Keratinocyte (primary cell): ENCODE measurements at regions not wholly inside any gene's neighbourhood (a gene's known extent, or its start where the extent isn't known, plus 50 kb on each side); places are given as distances from the start of the nearest gene placed in this dataset.

Experiments
- DNase-seq: peaks from one replicate; pipeline ENCODE4 v3.0.0-alpha.2; 2011; ENCODE audit warnings: low read depth, missing footprints, low spot score
- FAIRE-seq: peaks from 2 replicates; lab custom pipeline; 2011; peaks lifted over from hg19 to GRCh38; lab: Jason Lieb, UNC
- H2AFZ ChIP-seq: 2 replicates; pipeline ENCODE4 v1.6.0; 2012; ENCODE audit warnings: low read length, control low read depth, inconsistent platforms; ENCODE audit not compliant: control insufficient read depth
- H3K27ac ChIP-seq: 2 replicates; pipeline ENCODE4 v1.5.1; 2011; ENCODE audit warnings: low read length; ENCODE audit not compliant: control insufficient read depth, insufficient read depth
- H3K27me3 ChIP-seq: 3 replicates; pipeline ENCODE4 v1.6.0; 2011; ENCODE audit warnings: low read length; ENCODE audit not compliant: control insufficient read depth, insufficient read depth; ENCODE audit errors: extremely low read depth
- H3K36me3 ChIP-seq, 2 experiments: 2 replicates in 1 of 2; 3 replicates in 1 of 2; pipeline ENCODE4 v1.5.1; 2011; ENCODE audit warnings: low read length in 2 of 2, mild to moderate bottlenecking in 1 of 2; ENCODE audit not compliant: control insufficient read depth in 2 of 2, insufficient read depth in 2 of 2; ENCODE audit errors: extremely low read depth in 1 of 2
- H3K4me1 ChIP-seq: 3 replicates; pipeline ENCODE4 v1.5.1; 2011; ENCODE audit warnings: low read length; ENCODE audit not compliant: control insufficient read depth, insufficient read depth; ENCODE audit errors: extremely low read depth
- H3K4me2 ChIP-seq: 3 replicates; pipeline ENCODE4 v1.6.0; 2011; ENCODE audit warnings: low read depth, low read length; ENCODE audit not compliant: control insufficient read depth, insufficient read depth; ENCODE audit errors: extremely low read depth
- H3K4me3 ChIP-seq, 3 experiments: fragments of 200-600 bp in 1 of 3; sonication (generic) in 1 of 3; 2 replicates in 2 of 3; 3 replicates in 1 of 3; pipeline ENCODE4 v1.5.1; 2011 to 2016; ENCODE audit warnings: low read length in 3 of 3, mild to moderate bottlenecking in 3 of 3, control low read depth in 2 of 3, inconsistent platforms in 1 of 3, low read depth in 1 of 3, mixed read lengths in 1 of 3, mixed run types in 1 of 3, moderate library complexity in 1 of 3; ENCODE audit not compliant: control insufficient read depth in 2 of 3, insufficient read depth in 2 of 3; ENCODE audit errors: extremely low read depth in 1 of 3
- H3K79me2 ChIP-seq: 2 replicates; pipeline ENCODE4 v1.6.0; 2012; ENCODE audit warnings: low read length; ENCODE audit not compliant: control insufficient read depth, insufficient read depth
- H3K9ac ChIP-seq: 3 replicates; pipeline ENCODE4 v1.6.0; 2011; ENCODE audit warnings: low read length; ENCODE audit not compliant: control insufficient read depth, insufficient read depth; ENCODE audit errors: extremely low read depth
- H3K9me1 ChIP-seq: 3 replicates; pipeline ENCODE4 v1.6.0; 2011; ENCODE audit warnings: low read length; ENCODE audit not compliant: control insufficient read depth, insufficient read depth; ENCODE audit errors: extremely low read depth
- H3K9me3 ChIP-seq: 2 replicates; pipeline ENCODE4 v1.5.1; 2012; ENCODE audit warnings: low read depth, low read length; ENCODE audit not compliant: control insufficient read depth
- H4K20me1 ChIP-seq: 3 replicates; pipeline ENCODE4 v1.6.0; 2011; ENCODE audit warnings: low read length; ENCODE audit not compliant: control insufficient read depth, insufficient read depth; ENCODE audit errors: extremely low read depth
- EZH2 ChIP-seq: IDR thresholded peaks from one replicate; pipeline ENCODE4 v1.6.1; 2012; ENCODE audit warnings: inconsistent platforms, mild to moderate bottlenecking, low read length, moderate library complexity
- dilution Hi-C: fragments of 300-500 bp; cut with MboI; formaldehyde crosslinking; loops from one replicate; pipeline ENCODE4 v1.7.0; 2020; ENCODE audit warnings: low sequenced_read_pairs; ENCODE audit not compliant: extremely low pct_ligation_motif_present
- TF ChIP-seq, protein P1 (sequence below), 3 experiments: IDR thresholded peaks in 1 of 3; conservative IDR thresholded peaks in 1 of 3; optimal IDR thresholded peaks in 1 of 3; 2 replicates in 2 of 3; 3 replicates in 1 of 3; pipeline versions ENCODE3 to v1.5.1; 2011; ENCODE audit warnings: low read length in 3 of 3, mild to moderate bottlenecking in 3 of 3, moderate library complexity in 2 of 3, control low read depth in 1 of 3, inconsistent platforms in 1 of 3; ENCODE audit not compliant: insufficient read depth in 2 of 3; ENCODE audit errors: extremely low read depth in 1 of 3

DNA sequence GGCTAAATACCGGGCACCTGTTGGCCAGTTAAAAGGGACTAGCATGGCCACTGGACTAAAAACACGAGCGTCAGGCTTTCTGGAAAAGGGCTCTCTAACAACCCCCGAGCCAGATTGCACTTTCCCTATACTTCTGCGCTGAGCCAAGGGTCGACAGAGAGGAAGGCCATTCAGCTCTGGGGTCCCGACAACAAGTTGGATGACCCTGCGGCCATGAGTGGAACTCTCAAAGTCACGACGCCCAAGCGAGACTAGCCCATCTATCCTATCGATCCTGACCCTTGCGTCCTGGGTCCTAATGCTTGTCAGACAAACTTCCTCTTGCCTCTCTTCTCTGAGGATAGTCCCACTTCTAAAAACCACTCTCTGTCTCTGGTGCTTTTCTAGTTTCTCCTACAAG lies 99.9 kb upstream of the PRDX6 start:
- no peak for FAIRE-seq

DNA sequence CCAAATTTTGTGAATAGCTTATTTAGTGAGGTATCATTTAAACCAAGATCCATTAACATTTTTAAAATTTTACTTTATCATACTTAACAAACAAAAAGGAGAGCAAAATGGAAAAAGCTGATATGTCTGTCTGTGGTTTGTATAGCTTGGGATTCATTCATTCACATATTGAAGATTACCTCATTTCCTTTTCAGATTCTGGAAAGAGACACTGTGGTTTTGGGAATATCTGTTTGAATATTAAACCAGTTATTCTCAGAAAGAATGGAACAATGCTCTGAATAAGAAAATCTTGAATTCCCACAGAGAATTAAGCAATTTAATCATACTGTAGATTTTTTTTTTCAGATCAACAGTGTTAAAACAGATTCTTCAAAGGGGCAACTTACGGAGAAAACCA lies 93.8 kb upstream of the PRDX6 start:
- no peak for TF ChIP-seq EZH2
- TF ChIP-seq, protein P1, sequence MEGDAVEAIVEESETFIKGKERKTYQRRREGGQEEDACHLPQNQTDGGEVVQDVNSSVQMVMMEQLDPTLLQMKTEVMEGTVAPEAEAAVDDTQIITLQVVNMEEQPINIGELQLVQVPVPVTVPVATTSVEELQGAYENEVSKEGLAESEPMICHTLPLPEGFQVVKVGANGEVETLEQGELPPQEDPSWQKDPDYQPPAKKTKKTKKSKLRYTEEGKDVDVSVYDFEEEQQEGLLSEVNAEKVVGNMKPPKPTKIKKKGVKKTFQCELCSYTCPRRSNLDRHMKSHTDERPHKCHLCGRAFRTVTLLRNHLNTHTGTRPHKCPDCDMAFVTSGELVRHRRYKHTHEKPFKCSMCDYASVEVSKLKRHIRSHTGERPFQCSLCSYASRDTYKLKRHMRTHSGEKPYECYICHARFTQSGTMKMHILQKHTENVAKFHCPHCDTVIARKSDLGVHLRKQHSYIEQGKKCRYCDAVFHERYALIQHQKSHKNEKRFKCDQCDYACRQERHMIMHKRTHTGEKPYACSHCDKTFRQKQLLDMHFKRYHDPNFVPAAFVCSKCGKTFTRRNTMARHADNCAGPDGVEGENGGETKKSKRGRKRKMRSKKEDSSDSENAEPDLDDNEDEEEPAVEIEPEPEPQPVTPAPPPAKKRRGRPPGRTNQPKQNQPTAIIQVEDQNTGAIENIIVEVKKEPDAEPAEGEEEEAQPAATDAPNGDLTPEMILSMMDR (optimal IDR thresholded peaks at IDR 0.05 in 1 of 3, IDR thresholded peaks at IDR 0.05 in 1 of 3, conservative IDR thresholded peaks at IDR 0.05 in 1 of 3; ENCODE audit: extremely low read depth in 1 of 3, insufficient read depth in 2 of 3, low read length in 3 of 3) = no peak
- Histone ChIP-seq H3K9me1 (no peaks in the 10 kb centered on the region), H3K4me1 (no peaks in the 10 kb centered on the region), H3K27me3 (no peaks in the 10 kb centered on the region), H3K9ac (no peak overlapping the region), H3K27ac (no peak overlapping the region), H3K9me3 (no peaks in the 10 kb centered on the region), H3K79me2 (no peaks in the 10 kb centered on the region), H3K4me2 (no peak overlapping the region), H4K20me1 (no peaks in the 10 kb centered on the region), H3K36me3 (no peaks in the 10 kb centered on the region), H2AFZ (no peak overlapping the region), H3K4me3 (no peak overlapping the region)
- FAIRE-seq (no peak), DNase-seq (no peak)
- dilution Hi-C loops = no loop called here

More for the DNA sequence above, 99.9 kb upstream of the PRDX6 start:
- Histone ChIP-seq H3K4me3 (no peak overlapping the region), H3K79me2 (no peaks in the 10 kb centered on the region), H3K4me1 (no peaks in the 10 kb centered on the region), H3K9ac (no peak overlapping the region), H3K27me3 (no peaks in the 10 kb centered on the region), H3K27ac (no peak overlapping the region), H3K9me1 (no peaks in the 10 kb centered on the region), H3K36me3 (no peaks in the 10 kb centered on the region), H3K9me3 (no peaks in the 10 kb centered on the region), H3K4me2 (no peak overlapping the region), H4K20me1 (no peaks in the 10 kb centered on the region), H2AFZ (no peak overlapping the region)
- TF ChIP-seq EZH2 = no peak
- TF ChIP-seq, protein P1 (optimal IDR thresholded peaks at IDR 0.05 in 1 of 3, IDR thresholded peaks at IDR 0.05 in 1 of 3, conservative IDR thresholded peaks at IDR 0.05 in 1 of 3; ENCODE audit: extremely low read depth in 1 of 3, insufficient read depth in 2 of 3, low read length in 3 of 3) = no peak
- dilution Hi-C loops = no loop called here
- DNase-seq = no peak
